ENCODE measurements at regions not wholly inside any gene's neighbourhood (a gene's known extent, or its start where the extent isn't known, plus 50 kb on each side); places are given as distances from the start of the nearest gene placed in this dataset.
A peak's percentile ranks its signal among the peaks of the same experiment; 100 is the strongest.

GRCh38 chr2:41806286-41806685 lies 241.5 kb upstream of the PKDCC start:
- DNase-seq (ENCODE audit: extremely low read depth in 1 of 2, low read depth in 1 of 2) = no peak

GRCh38 chr2:41821167-41821566 lies 226.7 kb upstream of the PKDCC start:
- DNase-seq (ENCODE audit: extremely low read depth in 1 of 2, low read depth in 1 of 2) = no peak

DNA sequence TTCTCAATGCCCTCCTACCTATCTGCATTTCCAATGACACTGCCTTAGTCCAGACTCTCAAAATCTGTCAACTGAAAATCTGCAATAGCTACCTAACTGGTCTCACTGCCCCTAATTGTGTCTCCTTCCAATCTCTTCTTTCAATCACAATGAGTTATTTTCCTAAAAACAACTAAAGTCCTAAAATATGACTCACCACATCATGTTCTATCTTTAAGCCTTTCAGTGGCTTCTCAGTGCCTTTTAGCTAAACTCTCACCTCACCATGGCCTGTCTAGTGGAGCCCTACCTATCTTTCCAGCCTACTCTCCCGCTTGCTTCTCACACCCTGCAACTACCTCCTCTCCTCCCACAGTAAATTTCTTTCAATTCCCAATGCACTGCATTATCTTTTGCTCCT lies 220.9 kb upstream of the PKDCC start:
- DNase-seq (ENCODE audit: extremely low read depth in 1 of 2, low read depth in 1 of 2) = no peak

DNA sequence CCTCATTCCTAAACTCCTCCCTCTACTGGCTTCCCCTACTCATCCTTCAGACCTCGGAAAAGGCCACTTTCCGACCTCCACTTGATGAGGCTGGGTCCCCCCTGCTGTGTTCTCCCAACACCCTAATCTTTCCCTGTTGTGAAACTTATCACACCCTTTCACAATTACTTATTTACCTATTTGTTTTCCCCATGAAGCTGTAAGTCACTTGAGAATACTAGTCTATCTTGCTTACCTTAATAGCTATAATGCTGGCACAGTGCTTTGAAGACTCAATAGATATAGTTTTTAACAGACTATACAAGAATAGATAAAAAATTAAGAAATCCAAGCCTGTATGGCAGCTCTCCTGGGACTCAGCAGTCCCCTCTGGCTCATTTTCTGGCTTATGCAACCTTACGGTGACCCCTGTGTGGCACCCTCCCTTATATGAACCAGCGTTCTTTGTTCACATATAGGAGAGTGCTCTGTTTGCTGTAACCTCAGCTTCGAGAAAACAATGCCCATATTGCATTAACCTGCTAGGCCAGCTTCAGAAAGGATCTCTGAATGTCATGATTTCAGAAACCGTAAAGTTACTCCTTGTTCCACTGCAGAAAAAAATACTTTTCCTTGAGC lies 220.4 kb upstream of the PKDCC start:
- no peak for DNase-seq (ENCODE audit: extremely low read depth in 1 of 2, low read depth in 1 of 2)

DNA sequence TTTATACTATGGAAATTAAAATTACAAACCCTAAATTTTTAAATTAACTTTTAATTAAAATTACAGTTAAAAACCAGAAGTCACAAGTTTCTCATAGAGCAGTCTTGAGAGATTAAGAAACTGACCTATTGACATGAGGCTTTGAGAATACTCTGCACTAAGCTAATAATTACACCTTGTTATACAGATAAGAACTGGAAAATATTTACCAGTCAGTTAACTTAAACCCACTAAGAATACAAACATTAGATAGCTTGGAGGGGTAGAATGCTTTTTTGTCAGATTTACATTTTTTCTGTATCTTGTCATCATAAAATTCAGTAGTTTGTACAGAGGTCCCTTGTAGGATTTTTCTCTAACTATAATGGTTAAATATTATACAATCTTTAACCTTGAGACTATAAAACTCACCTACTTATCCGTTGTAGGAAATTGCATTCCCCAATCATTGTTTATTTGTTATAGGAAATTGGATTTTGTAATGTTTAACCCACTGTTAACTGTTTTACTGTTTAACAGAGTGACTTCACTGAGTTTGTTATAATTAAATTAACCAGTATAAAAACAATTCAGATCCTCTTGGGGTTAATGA lies 219.7 kb upstream of the PKDCC start:
- DNase-seq (ENCODE audit: extremely low read depth in 1 of 2, low read depth in 1 of 2) = no peak

GRCh38 chr2:41829052-41829451 lies 218.8 kb upstream of the PKDCC start:
- DNase-seq (ENCODE audit: extremely low read depth in 1 of 2, low read depth in 1 of 2) = no peak

DNA sequence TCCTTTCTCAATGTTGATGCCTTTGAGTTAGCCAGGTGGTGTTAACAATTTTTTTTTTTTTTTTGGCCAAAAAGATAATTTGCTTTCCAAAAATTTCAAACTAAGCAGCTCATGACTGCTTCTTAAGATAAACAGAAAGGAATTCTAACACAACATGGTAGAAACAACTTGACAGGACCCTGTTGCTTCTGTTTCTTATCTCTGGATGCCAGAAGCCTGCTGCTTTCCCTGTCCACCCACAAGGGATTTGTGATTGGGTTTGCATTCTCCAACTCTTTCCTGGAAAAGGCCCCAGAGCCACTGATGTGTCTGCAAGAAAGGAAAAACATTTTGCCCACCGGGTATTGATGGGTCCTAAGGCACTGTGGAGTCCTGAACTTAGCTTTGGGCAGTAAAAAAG lies 217.2 kb upstream of the PKDCC start:
- no peak for DNase-seq (ENCODE audit: extremely low read depth in 1 of 2, low read depth in 1 of 2)

DNA sequence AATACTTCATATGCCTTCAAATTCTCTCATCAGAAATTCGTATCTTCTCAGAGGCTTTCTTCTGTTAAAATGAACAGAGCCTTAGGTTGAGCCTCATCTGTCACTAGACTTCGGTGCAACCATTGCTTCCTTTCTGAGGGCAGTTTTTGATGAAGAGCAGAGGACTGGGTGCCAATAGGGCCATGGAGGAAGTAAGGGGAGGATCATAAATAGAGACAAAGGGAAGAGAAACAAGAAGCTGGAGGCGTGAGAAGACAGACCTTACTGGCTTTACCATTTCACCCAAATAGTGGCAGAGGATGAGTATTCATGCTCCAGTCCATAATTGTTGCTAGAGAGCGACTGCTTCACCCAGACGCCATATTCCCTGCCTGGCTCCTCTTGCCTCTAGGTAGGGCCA lies 215.6 kb upstream of the PKDCC start:
- no peak for DNase-seq (ENCODE audit: extremely low read depth in 1 of 2, low read depth in 1 of 2)

DNA sequence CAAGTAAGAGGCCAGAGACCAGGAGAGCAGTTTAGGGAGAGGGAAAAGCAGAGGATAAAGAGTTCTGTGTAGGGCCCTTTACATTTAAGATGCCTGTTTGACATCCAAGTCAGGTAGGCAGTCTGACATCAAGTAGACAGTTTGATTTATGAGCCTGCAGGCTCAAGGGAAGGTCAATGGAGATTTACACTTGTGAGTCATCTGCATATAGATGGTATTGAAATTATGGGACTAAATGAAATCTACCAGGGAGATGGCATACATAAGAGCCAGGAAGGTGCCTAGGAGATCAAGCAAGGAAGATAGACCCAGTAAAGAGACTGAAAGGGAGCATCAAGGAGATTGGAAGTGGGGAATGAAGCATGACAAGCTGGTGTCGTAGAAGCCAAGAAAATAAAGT lies 212.4 kb upstream of the PKDCC start:
- DNase-seq (ENCODE audit: extremely low read depth in 1 of 2, low read depth in 1 of 2) = no peak

GRCh38 chr2:41836948-41837347 lies 210.9 kb upstream of the PKDCC start:
- DNase-seq (ENCODE audit: extremely low read depth in 1 of 2, low read depth in 1 of 2) = no peak

DNA sequence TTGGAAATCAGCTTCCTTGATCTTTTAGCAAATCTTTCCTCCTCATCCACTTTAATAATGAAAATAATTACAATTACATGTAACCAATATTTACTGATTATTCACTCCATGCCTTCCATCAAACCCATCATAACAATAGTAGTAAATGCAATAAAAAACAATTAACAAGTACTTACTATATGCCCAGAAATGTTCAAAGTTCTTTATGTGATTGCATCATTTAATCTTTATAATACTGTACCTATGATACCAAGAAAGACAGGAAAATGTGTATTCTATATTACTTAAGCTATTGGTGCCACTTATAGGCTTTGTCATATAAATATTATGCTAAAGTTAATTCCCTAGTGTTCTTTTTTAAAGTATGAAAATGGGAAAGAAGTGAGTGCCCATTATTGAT lies 210.2 kb upstream of the PKDCC start:
- DNase-seq (ENCODE audit: extremely low read depth in 1 of 2, low read depth in 1 of 2) = no peak

- peak; percentile 92 to 95 for DNase-seq (ENCODE audit: extremely low read depth in 1 of 2, low read depth in 1 of 2)
These were observed 206.9 kb upstream of the PKDCC start for GRCh38 chr2:41840702-41841551.

- no peak for DNase-seq (ENCODE audit: extremely low read depth in 1 of 2, low read depth in 1 of 2)
These were observed 200.9 kb upstream of the PKDCC start for GRCh38 chr2:41846962-41847361.

- DNase-seq (ENCODE audit: extremely low read depth in 1 of 2, low read depth in 1 of 2) = no peak
These were observed 199.9 kb upstream of the PKDCC start for GRCh38 chr2:41847744-41848441.

DNA sequence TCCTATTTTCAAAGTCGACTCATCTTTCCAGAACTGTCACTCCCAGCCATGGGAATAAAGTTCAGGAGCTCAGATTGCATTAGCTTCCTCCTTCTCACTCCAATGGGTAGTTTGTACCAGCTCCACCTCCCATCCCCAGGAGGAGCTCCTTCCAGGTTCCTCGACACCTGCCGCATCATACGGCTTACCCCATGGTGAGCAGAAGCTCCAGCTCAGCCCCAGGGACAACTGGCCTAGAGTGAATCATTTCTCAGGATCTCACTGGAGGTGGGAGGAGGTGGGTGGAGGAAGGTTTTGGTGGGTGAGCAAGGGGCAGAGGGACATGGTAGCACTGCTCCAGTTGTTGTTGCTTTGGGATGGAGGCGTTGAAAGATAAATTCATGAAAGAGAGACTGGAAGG lies 196.3 kb upstream of the PKDCC start:
- no peak for DNase-seq (ENCODE audit: extremely low read depth in 1 of 2, low read depth in 1 of 2)

- DNase-seq (ENCODE audit: extremely low read depth in 1 of 2, low read depth in 1 of 2) = no peak
These were observed 194.2 kb upstream of the PKDCC start for GRCh38 chr2:41853427-41854191.

DNA sequence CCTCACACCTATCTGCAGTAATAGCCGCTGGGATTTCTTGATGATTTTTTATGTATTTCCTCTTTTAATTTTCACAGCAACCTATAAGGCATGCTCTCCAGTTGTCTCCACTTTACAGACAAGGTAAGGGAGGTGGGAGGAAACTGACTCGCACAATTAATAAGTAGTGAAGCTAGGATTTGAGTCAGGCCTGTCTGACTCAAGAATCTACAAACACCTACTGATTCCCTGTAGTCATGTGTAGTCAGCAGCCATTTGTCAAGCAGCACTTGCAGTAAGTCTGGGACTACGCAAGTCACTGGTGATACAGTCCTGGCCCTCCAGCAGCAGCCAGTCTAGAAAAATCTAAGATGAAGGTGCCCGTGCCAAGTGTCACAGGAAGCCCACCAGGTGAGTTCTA lies 193.6 kb upstream of the PKDCC start:
- DNase-seq (ENCODE audit: extremely low read depth in 1 of 2, low read depth in 1 of 2) = no peak

GRCh38 chr2:41856946-41857345 lies 190.9 kb upstream of the PKDCC start:
- DNase-seq (ENCODE audit: extremely low read depth in 1 of 2, low read depth in 1 of 2) = no peak

DNA sequence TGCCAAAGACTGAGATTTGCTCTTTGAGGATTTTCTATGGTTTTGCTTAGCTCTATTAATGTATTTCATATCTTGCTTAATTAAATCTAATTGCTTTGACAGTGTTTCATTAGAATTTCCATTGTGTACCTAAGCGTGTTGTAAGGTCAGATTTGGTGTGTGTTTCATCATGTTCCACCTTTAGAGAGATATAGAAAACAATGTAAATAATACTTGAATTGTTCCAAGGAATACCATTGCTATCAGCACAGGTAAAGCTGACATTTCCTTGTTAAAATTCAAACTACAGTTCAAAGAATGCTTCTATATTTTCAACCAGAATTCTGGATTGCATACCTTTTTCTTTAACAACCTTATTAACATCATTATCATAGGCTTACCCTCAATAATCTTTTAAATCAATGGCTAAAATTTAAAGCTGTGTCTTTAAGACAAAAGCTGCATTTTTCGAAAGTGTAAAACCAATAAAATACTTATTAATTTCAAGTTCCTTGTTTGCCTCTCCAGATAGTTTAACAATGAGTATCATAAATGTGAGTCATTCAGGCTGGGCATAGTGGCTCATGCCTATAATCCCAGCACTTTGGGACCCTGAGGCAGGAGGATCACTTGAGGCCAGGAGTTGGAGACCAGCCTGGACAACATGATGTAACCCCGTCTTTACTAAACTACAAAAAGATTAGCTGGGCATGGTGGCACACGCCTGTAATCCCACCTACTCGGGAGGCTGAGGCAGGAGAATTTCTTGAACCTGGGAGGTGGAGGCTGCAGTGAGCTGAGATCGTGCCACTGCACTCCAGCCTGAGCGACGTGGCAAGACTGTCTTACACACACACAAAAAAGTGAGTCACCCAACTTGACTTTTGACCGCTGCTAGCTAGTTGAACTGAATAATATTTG lies 188.0 kb upstream of the PKDCC start:
- no peak for DNase-seq (ENCODE audit: extremely low read depth in 1 of 2, low read depth in 1 of 2)

GRCh38 chr2:41863062-41863461 lies 184.8 kb upstream of the PKDCC start:
- DNase-seq (ENCODE audit: extremely low read depth in 1 of 2, low read depth in 1 of 2) = no peak
